Memory B cell (primary cell): ENCODE measurements at regions not wholly inside any gene's neighbourhood (a gene's known extent, or its start where the extent isn't known, plus 50 kb on each side); places are given as distances from the start of the nearest gene placed in this dataset.

Experiments used
- ATAC-seq: fragments of 150-1000 bp; cut with Tn5 transposase; 2 replicates; pipeline ENCODE4 v1.10.0; 2021; ENCODE audit warnings: low read depth, mild to moderate bottlenecking, moderate library complexity
- DNase-seq, 2 donors: peaks; one replicate each; pipeline ENCODE4 v3.0.0; 2022; ENCODE audit warnings: low spot score in 2 of 2
- H3K27ac Mint-ChIP-seq: one replicate; pipeline ENCODE4 v1.8.0; 2022; ENCODE audit warnings: mild to moderate bottlenecking, moderate library complexity, mixed read lengths
- H3K27me3 Mint-ChIP-seq: one replicate; pipeline ENCODE4 v1.8.0; 2022; ENCODE audit warnings: mixed read lengths
- H3K36me3 Mint-ChIP-seq: one replicate; pipeline ENCODE4 v1.8.0; 2022; ENCODE audit warnings: mild to moderate bottlenecking, mixed read lengths
- H3K4me1 Mint-ChIP-seq: one replicate; pipeline ENCODE4 v1.8.0; 2022; ENCODE audit warnings: mixed read lengths
- H3K4me3 Mint-ChIP-seq: one replicate; pipeline ENCODE4 v1.8.0; 2022; ENCODE audit warnings: mild to moderate bottlenecking, moderate library complexity, mixed read lengths
- H3K9me3 Mint-ChIP-seq: one replicate; pipeline ENCODE4 v1.8.0; 2022; ENCODE audit warnings: mixed read lengths

DNA sequence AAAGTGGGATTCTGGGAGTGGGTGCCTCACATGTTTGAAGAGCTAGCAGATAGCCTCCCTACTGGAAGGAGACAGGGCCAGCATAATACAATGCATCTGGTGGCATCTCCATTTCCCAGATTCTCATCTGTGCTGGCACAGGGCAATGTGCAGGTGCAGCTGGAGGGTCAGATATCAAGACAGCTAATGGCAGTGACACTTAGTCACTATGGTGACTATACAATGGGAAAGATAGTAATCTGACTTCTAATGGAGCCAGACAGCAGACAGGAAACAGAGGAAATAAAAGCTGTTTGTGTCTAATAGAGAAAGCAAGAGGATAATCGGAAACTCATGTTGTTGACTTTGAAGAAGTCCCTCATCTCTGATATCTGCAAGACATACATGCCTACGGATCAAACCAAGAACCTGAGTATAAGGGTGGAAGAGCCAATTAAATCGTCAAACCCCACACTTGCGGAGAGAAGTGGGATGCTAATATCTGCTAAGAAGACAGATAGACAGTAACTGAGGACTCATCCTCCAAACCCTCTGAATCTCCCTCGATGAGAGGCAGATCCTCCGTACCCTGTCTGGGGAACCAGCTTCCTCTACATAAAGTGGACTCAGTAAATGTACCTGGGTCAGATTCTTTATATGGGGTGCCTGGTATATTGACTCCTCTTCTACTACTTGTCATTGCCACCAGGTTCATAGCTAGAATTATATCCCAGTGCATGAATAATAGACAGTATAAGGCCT, 692.7 kb downstream of the SOCS6 start:
- peaks cover 16% of the 10 kb centered on the region for H3K9me3 Mint-ChIP-seq
- no peak overlapping the region for H3K4me3 Mint-ChIP-seq
- H3K27me3 Mint-ChIP-seq, result no peaks in the 10 kb centered on the region
- no peak for ATAC-seq
- no peak for DNase-seq
- H3K27ac Mint-ChIP-seq, result no peak overlapping the region
- no peaks in the 10 kb centered on the region for H3K36me3 Mint-ChIP-seq
- H3K4me1 Mint-ChIP-seq, result no peaks in the 10 kb centered on the region

GRCh38 chr18:70973626-70974025, 684.8 kb downstream of the SOCS6 start:
- Mint-ChIP-seq H3K27ac (no peak overlapping the region), H3K27me3 (no peaks in the 10 kb centered on the region), H3K36me3 (no peaks in the 10 kb centered on the region), H3K4me3 (no peak overlapping the region), H3K4me1 (no peaks in the 10 kb centered on the region), H3K9me3 (peaks cover 4% of the 10 kb centered on the region)
- ATAC-seq (no peak), DNase-seq (no peak)

DNA sequence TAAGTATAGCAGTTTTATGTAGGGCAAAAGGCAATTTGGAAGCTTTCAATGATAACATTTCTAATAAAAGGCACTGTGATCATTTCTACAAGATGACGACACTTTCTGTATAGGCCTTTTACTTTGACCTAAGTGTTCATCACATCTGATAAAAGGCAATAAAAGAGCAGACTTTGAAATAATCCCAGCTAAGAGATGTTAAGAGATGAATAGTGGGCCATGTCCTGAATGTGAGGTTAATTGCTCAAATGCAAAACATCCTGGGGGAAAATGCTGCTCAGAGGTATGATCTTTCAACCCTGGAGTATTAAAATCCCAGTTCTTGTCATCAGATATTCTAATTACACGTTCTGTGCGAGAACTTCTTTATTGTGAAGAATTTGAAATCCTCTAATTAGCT, 677.6 kb downstream of the SOCS6 start:
- H3K4me3 Mint-ChIP-seq, result no peak overlapping the region
- no peaks in the 10 kb centered on the region for H3K4me1 Mint-ChIP-seq
- no peak for ATAC-seq
- H3K27ac Mint-ChIP-seq, result no peak overlapping the region
- DNase-seq, result no peak
- no peaks in the 10 kb centered on the region for H3K36me3 Mint-ChIP-seq
- no peaks in the 10 kb centered on the region for H3K27me3 Mint-ChIP-seq
- peaks cover 3% of the 10 kb centered on the region for H3K9me3 Mint-ChIP-seq

DNA sequence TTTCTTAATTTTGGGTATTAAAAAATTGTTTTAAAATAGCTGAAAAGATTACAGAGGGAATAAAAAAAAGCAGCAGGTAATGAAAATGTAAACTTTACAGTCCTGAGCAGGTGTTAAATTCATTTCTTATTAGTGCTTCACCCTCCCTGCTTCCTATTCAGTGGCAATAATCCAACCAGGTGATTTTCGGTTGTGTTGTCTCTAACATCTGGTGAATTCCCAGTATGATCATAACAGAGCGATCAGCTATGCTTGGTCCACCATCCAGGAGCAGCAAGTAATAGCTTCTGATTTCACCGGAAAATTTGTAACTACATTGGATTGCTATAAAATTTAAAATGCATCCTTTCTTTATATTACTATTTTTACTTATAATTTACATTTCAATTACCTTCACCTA, 673.1 kb downstream of the SOCS6 start:
- Mint-ChIP-seq H3K9me3 (peaks cover 2% of the 10 kb centered on the region), H3K27ac (no peak overlapping the region), H3K36me3 (no peaks in the 10 kb centered on the region), H3K4me1 (no peaks in the 10 kb centered on the region), H3K27me3 (no peaks in the 10 kb centered on the region), H3K4me3 (no peak overlapping the region)
- DNase-seq, result no peak
- no peak for ATAC-seq

DNA sequence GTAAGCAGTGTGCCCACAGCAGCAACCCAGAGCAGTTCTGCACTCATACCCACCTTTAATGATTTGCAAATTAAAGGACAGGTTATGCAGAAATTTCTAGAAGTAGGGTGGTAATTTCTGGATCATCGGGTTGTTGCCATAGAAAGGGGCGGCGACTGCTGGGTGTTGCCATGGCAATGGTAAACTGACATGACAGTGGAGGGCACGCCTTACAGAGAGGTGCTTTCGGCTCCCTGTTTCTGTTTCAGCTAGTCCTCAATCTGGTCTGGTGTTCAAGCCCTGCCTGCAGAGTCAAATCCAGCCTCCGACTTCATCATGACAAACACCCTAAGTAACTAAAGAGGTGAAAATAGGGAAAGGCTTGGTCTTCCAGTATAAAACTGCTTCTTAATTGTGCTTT, 667.7 kb downstream of the SOCS6 start:
- Mint-ChIP-seq H3K36me3 (no peaks in the 10 kb centered on the region), H3K4me1 (no peaks in the 10 kb centered on the region), H3K9me3 (no peaks in the 10 kb centered on the region), H3K4me3 (no peak overlapping the region), H3K27me3 (no peaks in the 10 kb centered on the region), H3K27ac (no peak overlapping the region)
- no peak for ATAC-seq
- DNase-seq, result no peak

GRCh38 chr18:70936160-70936559, 647.3 kb downstream of the SOCS6 start:
- no peaks in the 10 kb centered on the region for H3K27me3 Mint-ChIP-seq
- no peak overlapping the region for H3K27ac Mint-ChIP-seq

DNA sequence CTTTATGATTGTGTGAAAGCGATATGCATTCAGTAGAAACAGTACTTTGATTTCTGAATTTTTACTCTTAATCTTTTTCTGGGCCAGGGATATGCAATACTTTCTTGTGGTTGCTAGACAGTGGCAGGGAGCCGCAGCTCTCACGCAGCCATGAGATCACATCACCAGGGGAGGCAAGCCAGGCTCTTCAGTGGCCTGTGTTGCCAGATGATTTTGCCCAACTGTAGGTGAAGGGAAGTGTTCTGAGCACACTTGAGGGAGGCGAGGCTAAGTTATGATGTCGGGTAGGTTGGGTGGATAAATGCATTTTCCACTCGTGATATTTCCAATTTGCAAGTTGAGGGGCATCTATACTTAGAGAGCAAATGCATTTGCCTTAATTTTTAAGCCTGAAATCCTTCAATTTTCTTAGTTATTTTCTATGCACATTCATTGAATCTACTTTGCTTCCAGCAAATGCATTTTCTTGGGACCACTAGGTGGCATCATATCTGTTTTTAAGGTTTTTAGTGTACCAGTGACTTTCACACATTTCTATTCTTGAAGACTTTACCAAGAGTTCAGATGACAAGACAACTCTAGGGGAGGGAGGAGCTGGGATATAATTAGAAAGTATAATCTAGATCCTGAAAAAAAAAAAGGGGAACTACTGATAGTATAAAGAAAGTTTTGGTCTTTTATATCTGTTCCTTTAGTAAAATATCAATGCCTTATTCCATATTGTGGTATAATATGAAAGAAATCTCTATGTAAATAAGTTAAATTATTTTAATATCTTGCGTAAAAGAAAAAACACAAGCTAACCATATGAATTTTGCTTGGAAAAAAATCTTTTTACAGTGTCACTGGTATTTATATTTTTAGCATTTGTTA, 643.3 kb downstream of the SOCS6 start:
- Mint-ChIP-seq H3K4me1 (no peaks in the 10 kb centered on the region), H3K4me3 (no peak overlapping the region), H3K27ac (no peak overlapping the region), H3K36me3 (no peaks in the 10 kb centered on the region), H3K9me3 (no peaks in the 10 kb centered on the region), H3K27me3 (no peaks in the 10 kb centered on the region)
- DNase-seq (no peak), ATAC-seq (no peak)

More at GRCh38 chr18:70936160-70936559, 647.3 kb downstream of the SOCS6 start:
- Mint-ChIP-seq H3K4me3 (no peak overlapping the region), H3K36me3 (no peaks in the 10 kb centered on the region), H3K9me3 (no peaks in the 10 kb centered on the region), H3K4me1 (no peaks in the 10 kb centered on the region)
- ATAC-seq (no peak), DNase-seq (no peak)

DNA sequence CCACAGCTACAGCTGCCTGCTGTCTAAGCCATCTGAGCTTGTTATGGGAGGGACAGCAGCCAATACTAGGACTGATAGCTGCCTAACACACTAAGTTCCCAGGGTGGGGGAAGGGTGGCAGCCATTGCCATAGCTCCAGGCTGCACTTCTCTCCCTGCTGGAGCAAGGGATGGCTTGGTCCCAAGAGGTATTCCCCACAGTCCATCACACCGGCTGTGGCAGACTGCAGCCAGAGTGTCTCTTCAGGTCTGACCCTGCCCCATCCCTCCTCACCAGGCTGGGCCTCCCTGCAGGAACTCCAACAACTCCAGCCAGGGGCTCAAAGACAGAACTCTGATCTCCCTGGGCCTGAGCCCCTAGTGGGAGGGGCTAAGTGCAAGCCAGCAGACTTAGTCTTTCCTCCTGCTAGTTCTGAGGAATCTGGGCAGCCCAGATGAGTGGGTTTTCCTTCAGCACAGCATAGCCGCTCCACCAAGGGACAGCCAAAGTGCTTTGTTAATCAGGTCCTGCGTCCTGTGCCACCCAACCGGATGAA, 632.1 kb downstream of the SOCS6 start:
- no peak for DNase-seq
- no peak for ATAC-seq
- H3K4me3 Mint-ChIP-seq, result no peak overlapping the region
- no peak overlapping the region for H3K27ac Mint-ChIP-seq
- no peaks in the 10 kb centered on the region for H3K4me1 Mint-ChIP-seq
- H3K9me3 Mint-ChIP-seq, result peaks cover 4% of the 10 kb centered on the region
- H3K36me3 Mint-ChIP-seq, result no peaks in the 10 kb centered on the region
- H3K27me3 Mint-ChIP-seq, result no peaks in the 10 kb centered on the region

DNA sequence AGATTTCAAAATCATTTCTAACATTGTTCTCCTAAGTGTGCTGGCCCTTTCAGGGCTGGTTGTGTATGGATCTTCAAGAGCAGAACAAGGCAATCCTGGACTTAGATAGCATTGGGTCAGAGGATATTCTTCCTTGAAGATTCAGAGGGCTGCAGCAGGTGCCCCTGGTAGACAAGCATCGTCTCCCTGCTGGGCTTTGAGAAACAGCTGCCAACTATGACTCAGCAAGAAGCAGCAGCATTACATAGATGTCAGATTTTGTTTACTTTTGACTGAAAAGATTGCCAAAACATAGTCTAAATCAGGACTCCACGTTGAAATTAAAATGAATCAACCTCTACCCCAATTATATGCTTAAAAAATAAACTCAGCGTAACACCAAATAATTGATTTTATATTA, 618.8 kb downstream of the SOCS6 start:
- ATAC-seq (no peak), DNase-seq (no peak)
- no peaks in the 10 kb centered on the region for H3K36me3 Mint-ChIP-seq
- no peaks in the 10 kb centered on the region for H3K27me3 Mint-ChIP-seq
- H3K4me1 Mint-ChIP-seq, result no peaks in the 10 kb centered on the region
- H3K27ac Mint-ChIP-seq, result no peak overlapping the region
- H3K9me3 Mint-ChIP-seq, result peaks cover 3% of the 10 kb centered on the region
- H3K4me3 Mint-ChIP-seq, result no peak overlapping the region

DNA sequence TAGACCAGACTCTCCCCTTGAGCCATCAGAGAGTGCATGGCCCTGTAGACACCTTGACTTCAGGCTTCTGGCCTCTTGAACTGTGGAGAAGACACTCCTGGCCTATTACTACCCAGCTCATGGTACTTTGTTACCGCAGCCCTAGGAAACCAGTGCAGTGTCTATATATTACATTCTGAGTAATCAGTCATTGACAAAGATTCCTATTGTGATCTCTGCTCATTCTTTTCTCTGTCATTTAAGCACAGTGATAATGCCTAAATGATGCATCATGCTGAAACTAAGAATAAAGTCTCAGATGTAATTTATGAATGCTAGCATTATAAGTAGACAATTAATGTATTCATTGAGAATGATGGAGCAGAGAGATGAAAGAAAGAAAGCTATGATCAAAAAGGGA, 603.5 kb downstream of the SOCS6 start:
- Mint-ChIP-seq H3K4me1 (no peaks in the 10 kb centered on the region), H3K27ac (no peak overlapping the region), H3K36me3 (no peaks in the 10 kb centered on the region), H3K9me3 (no peaks in the 10 kb centered on the region), H3K4me3 (no peak overlapping the region), H3K27me3 (no peaks in the 10 kb centered on the region)
- DNase-seq (no peak), ATAC-seq (no peak)

GRCh38 chr18:70870292-70870691, 581.4 kb downstream of the SOCS6 start:
- Mint-ChIP-seq H3K27me3 (no peaks in the 10 kb centered on the region), H3K9me3 (peaks cover 8% of the 10 kb centered on the region), H3K36me3 (no peaks in the 10 kb centered on the region), H3K4me1 (no peaks in the 10 kb centered on the region), H3K4me3 (no peak overlapping the region), H3K27ac (no peak overlapping the region)
- DNase-seq (no peak), ATAC-seq (no peak)

- Mint-ChIP-seq H3K4me1 (no peaks in the 10 kb centered on the region), H3K9me3 (peaks cover 1% of the 10 kb centered on the region), H3K36me3 (no peaks in the 10 kb centered on the region), H3K4me3 (no peak overlapping the region), H3K27ac (no peak overlapping the region), H3K27me3 (no peaks in the 10 kb centered on the region)
- DNase-seq (no peak), ATAC-seq (no peak)
Observed at GRCh38 chr18:70848329-70848728, 559.5 kb downstream of the SOCS6 start.

DNA sequence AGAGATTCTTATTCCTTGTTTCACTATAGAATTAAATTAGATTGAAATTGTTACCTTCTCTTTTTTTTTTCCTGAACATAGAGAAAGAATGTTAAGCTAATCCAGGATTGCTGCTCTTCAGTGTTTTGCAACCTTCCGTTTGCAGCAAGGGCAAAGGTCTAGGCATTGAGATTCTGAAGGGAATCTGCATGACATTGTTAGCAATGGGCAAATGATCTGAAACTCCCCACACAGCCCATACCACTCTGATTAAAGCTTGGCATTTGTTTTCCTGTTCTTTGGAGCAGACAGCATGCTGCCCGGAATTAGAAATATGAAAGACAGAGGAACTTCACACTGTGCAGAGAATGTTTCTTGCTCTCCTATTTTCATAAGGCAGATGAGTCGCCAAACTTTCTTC, 551.8 kb downstream of the SOCS6 start:
- peaks cover 2% of the 10 kb centered on the region for H3K9me3 Mint-ChIP-seq
- no peak for DNase-seq
- H3K27ac Mint-ChIP-seq, result no peak overlapping the region
- H3K4me3 Mint-ChIP-seq, result no peak overlapping the region
- H3K27me3 Mint-ChIP-seq, result no peaks in the 10 kb centered on the region
- no peaks in the 10 kb centered on the region for H3K4me1 Mint-ChIP-seq
- H3K36me3 Mint-ChIP-seq, result no peaks in the 10 kb centered on the region
- ATAC-seq, result no peak

DNA sequence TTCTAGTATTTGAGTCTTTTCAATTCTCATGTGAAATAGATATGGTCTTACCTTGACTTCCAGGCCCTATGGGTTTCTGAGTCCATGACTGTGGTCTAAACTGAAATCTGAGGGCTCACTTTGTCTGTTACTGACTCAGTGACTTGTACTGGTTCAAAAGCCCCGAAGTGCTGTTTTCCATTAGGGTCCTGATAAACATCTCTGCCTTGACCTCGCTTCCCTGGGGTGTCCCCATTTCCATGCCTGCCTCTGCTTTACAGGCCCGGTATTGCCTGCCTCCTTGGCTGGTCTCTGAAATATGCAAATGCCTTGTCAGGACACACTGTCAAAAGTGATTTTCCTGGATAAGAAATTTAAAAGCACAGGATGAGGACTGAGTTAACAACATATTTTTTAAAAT, 538.8 kb downstream of the SOCS6 start:
- Mint-ChIP-seq H3K27ac (no peak overlapping the region), H3K4me3 (no peak overlapping the region), H3K4me1 (no peaks in the 10 kb centered on the region), H3K27me3 (no peaks in the 10 kb centered on the region), H3K36me3 (no peaks in the 10 kb centered on the region), H3K9me3 (peaks cover 4% of the 10 kb centered on the region)
- ATAC-seq (no peak), DNase-seq (no peak)
